ENCODE measurements at regions not wholly inside any gene's neighbourhood (a gene's known extent, or its start where the extent isn't known, plus 50 kb on each side); places are given as distances from the start of the nearest gene placed in this dataset.

DNA sequence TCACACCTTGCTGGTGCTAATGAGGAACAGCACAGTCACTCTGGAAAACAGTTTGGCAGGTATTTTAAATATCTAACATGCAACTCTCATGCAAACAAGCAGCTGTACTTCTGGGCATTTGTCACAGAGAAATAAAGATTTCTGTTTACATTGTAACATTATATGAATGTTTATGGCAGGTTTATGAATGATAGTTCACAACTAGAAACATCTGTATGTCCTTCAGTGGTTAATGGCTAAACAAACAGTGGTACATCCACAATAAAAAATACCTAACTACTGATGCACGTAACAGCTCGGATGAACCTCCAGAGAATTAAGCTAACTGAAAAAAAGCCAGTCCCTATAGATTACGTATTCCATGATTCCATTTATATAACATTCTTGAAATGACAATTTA is 109.6 kb downstream of the GPR37 start:
- no peaks in the 10 kb centered on the region for H3K36me3 ChIP-seq
- no peak overlapping the region for H3K4me3 ChIP-seq
- TF ChIP-seq, protein P1, sequence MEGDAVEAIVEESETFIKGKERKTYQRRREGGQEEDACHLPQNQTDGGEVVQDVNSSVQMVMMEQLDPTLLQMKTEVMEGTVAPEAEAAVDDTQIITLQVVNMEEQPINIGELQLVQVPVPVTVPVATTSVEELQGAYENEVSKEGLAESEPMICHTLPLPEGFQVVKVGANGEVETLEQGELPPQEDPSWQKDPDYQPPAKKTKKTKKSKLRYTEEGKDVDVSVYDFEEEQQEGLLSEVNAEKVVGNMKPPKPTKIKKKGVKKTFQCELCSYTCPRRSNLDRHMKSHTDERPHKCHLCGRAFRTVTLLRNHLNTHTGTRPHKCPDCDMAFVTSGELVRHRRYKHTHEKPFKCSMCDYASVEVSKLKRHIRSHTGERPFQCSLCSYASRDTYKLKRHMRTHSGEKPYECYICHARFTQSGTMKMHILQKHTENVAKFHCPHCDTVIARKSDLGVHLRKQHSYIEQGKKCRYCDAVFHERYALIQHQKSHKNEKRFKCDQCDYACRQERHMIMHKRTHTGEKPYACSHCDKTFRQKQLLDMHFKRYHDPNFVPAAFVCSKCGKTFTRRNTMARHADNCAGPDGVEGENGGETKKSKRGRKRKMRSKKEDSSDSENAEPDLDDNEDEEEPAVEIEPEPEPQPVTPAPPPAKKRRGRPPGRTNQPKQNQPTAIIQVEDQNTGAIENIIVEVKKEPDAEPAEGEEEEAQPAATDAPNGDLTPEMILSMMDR (IDR thresholded peaks at IDR 0.05) = no peak
- TF ChIP-seq POLR2A (IDR thresholded peaks at IDR 0.05) (no peak), EP300 (IDR thresholded peaks at IDR 0.05) (no peak), POLR2AphosphoS5 (IDR thresholded peaks at IDR 0.05) (no peak)
- no peaks in the 10 kb centered on the region for H3K4me1 ChIP-seq
- H3K27me3 ChIP-seq = no peaks in the 10 kb centered on the region
- WGBS, 2 donors (ENCODE audit: low coverage in 1 of 2) = 77 to 78% methylated on average over 3 of the region's 3 CpGs
- H3K27ac ChIP-seq = no peak overlapping the region
- H3K9me3 ChIP-seq = no peaks in the 10 kb centered on the region
- no peak for ATAC-seq

GRCh38 chr7:124652237-124652636 is 113.4 kb downstream of the GPR37 start:
- Histone ChIP-seq H3K27me3 (no peaks in the 10 kb centered on the region), H3K36me3 (no peaks in the 10 kb centered on the region), H3K9me3 (no peaks in the 10 kb centered on the region), H3K27ac (no peak overlapping the region), H3K4me3 (no peak overlapping the region), H3K4me1 (no peaks in the 10 kb centered on the region)
- 75 to 78% methylated on average over 1 of the region's 1 CpG for WGBS, 2 donors (ENCODE audit: low coverage in 1 of 2)
- ATAC-seq = no peak
- TF ChIP-seq POLR2A (IDR thresholded peaks at IDR 0.05) = no peak
- TF ChIP-seq POLR2AphosphoS5 (IDR thresholded peaks at IDR 0.05) = no peak
- TF ChIP-seq, protein P1 (IDR thresholded peaks at IDR 0.05) = no peak
- TF ChIP-seq EP300 (IDR thresholded peaks at IDR 0.05) = no peak

DNA sequence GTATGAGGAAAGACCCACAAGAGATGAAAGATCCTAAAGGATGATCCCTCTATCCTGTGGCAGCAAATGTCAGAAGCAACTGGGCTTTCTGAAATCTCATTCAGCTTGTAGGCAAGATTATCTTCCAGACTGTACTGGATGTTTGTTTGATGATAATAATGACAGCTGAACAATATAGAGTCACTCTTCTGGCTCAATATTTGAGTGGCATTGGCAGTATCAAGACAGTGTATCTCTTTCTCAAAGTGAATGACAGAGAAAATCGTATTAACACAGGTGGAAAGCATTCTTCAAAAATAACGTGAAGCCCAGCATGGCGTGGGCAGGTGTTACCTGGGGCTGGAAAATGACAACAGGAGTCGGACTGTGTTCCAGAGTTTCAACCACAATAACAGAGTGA is 114.5 kb downstream of the GPR37 start:
- H3K4me3 ChIP-seq = no peak overlapping the region
- H3K27ac ChIP-seq = no peak overlapping the region
- no peaks in the 10 kb centered on the region for H3K4me1 ChIP-seq
- WGBS, 2 donors (ENCODE audit: low coverage in 1 of 2) = 60 to 85% methylated on average over 1 to 3 of the region's 4 CpGs
- TF ChIP-seq POLR2AphosphoS5 (IDR thresholded peaks at IDR 0.05) (no peak), EP300 (IDR thresholded peaks at IDR 0.05) (no peak), POLR2A (IDR thresholded peaks at IDR 0.05) (no peak)
- TF ChIP-seq, protein P1 (IDR thresholded peaks at IDR 0.05) = no peak
- H3K36me3 ChIP-seq = no peaks in the 10 kb centered on the region
- no peak for ATAC-seq
- no peaks in the 10 kb centered on the region for H3K27me3 ChIP-seq
- no peaks in the 10 kb centered on the region for H3K9me3 ChIP-seq

DNA sequence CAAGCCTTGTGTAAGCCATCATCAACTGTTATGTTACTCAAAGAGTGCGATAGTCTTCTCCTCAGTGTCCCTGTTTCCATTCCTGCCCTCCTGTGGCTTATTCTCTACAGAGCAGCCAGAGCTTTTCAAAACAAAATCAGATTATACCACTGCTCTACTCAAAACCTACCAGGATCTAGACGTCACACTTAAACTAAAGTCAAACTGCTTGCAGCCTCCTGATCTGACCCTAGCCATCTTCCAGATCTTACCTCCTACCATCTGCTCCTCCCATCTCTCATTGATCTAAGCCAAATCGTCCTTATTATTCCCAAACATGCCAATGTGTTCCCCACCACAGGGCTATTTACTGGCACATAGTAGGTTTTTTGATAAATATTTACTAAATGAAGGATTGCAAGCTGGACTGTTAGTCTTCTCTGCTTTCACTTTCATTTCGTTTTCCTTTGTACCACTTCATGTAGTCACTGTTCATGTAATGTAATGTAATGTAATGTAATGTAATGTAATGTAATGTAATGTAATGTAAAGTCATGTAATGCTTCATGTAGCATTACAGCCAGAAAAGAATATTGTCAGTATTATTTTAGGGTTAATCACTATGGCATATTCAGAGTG is 116.1 kb downstream of the GPR37 start:
- no peaks in the 10 kb centered on the region for H3K9me3 ChIP-seq
- no peak overlapping the region for H3K4me3 ChIP-seq
- ATAC-seq = no peak
- 73 to 80% methylated on average over 4 of the region's 4 CpGs for WGBS, 2 donors (ENCODE audit: low coverage in 1 of 2)
- no peaks in the 10 kb centered on the region for H3K4me1 ChIP-seq
- no peaks in the 10 kb centered on the region for H3K27me3 ChIP-seq
- H3K36me3 ChIP-seq = no peaks in the 10 kb centered on the region
- TF ChIP-seq EP300 (IDR thresholded peaks at IDR 0.05) (no peak), POLR2AphosphoS5 (IDR thresholded peaks at IDR 0.05) (no peak), POLR2A (IDR thresholded peaks at IDR 0.05) (no peak)
- no peak overlapping the region for H3K27ac ChIP-seq

GRCh38 chr7:124647630-124648306 is 117.8 kb downstream of the GPR37 start:
- no peak overlapping the region for H3K4me3 ChIP-seq
- no peaks in the 10 kb centered on the region for H3K36me3 ChIP-seq
- H3K27ac ChIP-seq = no peak overlapping the region
- TF ChIP-seq EP300 (IDR thresholded peaks at IDR 0.05) (no peak), POLR2AphosphoS5 (IDR thresholded peaks at IDR 0.05) (no peak), POLR2A (IDR thresholded peaks at IDR 0.05) (no peak)
- TF ChIP-seq, protein P1 (IDR thresholded peaks at IDR 0.05) = no peak
- H3K27me3 ChIP-seq = no peaks in the 10 kb centered on the region
- no peak for ATAC-seq
- no peaks in the 10 kb centered on the region for H3K9me3 ChIP-seq
- H3K4me1 ChIP-seq = no peaks in the 10 kb centered on the region
